ENCODE measurements at regions not wholly inside any gene's neighbourhood (a gene's known extent, or its start where the extent isn't known, plus 50 kb on each side); places are given as distances from the start of the nearest gene placed in this dataset.
A peak's percentile ranks its signal among the peaks of the same experiment; 100 is the strongest.

DNA sequence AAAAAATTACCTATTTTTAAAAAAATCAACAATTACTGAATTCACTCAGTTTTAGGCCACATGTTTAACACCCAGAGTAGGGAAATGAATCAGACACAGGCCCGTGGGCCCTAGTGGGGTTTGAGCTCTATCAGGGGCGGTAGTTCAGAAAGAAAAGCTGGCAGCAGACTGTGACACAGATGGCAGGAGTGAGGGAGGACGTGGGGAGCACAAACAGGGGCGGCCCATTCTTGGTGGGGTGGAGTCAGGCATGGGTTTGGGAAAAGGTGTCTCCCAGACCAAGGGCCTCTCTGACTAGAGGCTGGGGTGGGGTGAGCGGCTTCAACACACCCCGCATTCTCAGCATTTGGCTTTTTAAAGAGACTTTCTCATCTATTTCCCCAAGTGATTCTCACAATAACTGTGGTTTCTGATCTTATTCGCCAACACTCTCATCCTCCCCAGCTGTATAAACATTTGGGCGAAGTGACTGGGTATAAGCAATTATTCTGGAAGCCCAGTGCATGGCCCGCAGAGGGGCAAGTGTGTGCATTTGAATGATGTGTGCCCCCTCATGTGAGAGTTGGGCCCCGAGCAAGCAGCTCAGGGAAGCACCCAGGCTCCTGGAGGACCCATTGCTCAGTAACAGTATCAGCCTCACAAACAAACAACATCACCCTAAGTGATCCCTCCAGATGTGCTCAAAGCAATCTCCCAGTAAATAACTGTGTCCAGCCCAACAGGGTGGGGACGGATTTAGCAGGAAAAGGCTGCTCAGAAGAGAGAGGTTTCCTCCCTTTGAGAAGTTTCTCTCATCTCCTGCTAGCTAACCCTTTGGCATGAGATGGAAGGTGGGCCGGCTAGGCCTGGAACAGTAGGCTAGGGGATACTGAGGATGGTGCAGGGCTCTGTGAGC lies 437.6 kb upstream of the ZMIZ1 start:
- Histone ChIP-seq H3K4me3 (ENCODE audit: insufficient read depth, low read depth, low read length) (no peak overlapping the region), H3K36me3 (replicated peaks; ENCODE audit: control insufficient read depth, insufficient read depth, low read length) (no peaks in the 10 kb centered on the region), H3K27me3 (ENCODE audit: control insufficient read depth, insufficient read depth, low read length) (peaks cover 2% of the 10 kb centered on the region)
- DNase-seq, result no peak

DNA sequence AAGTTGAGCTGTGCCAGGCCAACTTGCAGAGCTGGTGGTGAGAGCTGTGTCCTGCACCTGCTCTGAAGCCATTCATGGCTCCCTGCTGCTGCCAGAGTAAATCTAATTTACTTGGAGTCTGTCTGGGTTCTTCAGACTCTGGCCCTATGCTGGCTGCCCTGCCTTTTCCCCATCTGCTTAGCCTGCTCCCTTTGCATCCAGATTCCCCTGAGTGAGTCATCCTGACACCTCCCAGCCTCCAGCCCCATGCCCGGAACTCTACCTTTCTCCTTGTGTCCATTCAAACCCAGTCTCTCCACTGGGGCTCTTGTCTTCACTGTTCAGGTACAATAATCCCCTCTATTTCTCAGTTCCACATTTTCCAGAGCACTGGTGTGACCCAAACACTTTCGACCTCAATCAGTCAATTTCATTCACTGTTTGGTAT lies 434.4 kb upstream of the ZMIZ1 start:
- Histone ChIP-seq H3K27me3 (ENCODE audit: control insufficient read depth, insufficient read depth, low read length) (no peaks in the 10 kb centered on the region), H3K4me3 (ENCODE audit: insufficient read depth, low read depth, low read length) (no peak overlapping the region), H3K36me3 (replicated peaks; ENCODE audit: control insufficient read depth, insufficient read depth, low read length) (no peaks in the 10 kb centered on the region)
- peak; percentile 47 for DNase-seq

DNA sequence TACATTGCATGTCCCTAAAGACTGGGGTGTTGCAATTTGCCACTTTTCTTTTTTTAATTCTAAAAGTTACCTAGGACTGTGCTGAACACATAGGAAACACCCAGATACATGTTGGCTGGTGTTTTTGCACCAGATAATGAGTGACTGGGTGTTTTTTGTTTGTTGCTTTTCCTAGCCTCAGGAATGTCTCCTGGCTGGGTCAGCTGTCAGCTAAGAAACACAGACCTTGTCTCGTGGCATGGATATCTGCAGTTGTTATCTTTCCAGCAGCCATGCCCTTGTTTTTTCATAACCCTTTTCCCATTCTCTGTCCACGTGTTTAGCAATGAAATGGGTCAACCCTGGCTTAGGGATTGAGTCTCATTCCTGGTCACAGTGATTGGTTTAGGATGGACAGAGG lies 433.9 kb upstream of the ZMIZ1 start:
- DNase-seq, result no peak
- H3K4me3 ChIP-seq (ENCODE audit: insufficient read depth, low read depth, low read length), result no peak overlapping the region

DNA sequence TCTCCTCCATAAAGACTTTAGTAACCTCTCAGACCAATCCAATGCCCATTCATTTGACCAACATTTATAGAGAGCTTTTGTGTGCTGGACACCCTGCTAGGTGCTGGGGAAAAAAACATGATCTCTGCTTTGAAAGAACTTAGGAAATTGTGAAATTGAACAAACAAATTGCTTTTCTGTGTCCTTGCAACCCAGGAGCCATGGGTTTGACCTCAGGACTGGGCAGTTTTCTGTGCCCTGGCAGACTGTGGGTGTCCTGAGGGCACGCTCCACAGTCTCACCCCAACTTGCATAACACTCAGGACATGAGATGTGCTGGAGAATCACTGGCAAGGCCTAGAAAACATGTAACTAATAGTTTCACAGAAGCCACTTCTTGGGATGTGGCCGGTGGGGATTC lies 429.1 kb upstream of the ZMIZ1 start:
- Histone ChIP-seq H3K36me3 (replicated peaks; ENCODE audit: control insufficient read depth, insufficient read depth, low read length) (no peaks in the 10 kb centered on the region), H3K4me3 (ENCODE audit: insufficient read depth, low read depth, low read length) (no peak overlapping the region), H3K27me3 (ENCODE audit: control insufficient read depth, insufficient read depth, low read length) (no peaks in the 10 kb centered on the region)
- DNase-seq, result no peak

More for the DNA sequence above, 433.9 kb upstream of the ZMIZ1 start:
- no peaks in the 10 kb centered on the region for H3K27me3 ChIP-seq (ENCODE audit: control insufficient read depth, insufficient read depth, low read length)
- no peaks in the 10 kb centered on the region for H3K36me3 ChIP-seq (replicated peaks; ENCODE audit: control insufficient read depth, insufficient read depth, low read length)

DNA sequence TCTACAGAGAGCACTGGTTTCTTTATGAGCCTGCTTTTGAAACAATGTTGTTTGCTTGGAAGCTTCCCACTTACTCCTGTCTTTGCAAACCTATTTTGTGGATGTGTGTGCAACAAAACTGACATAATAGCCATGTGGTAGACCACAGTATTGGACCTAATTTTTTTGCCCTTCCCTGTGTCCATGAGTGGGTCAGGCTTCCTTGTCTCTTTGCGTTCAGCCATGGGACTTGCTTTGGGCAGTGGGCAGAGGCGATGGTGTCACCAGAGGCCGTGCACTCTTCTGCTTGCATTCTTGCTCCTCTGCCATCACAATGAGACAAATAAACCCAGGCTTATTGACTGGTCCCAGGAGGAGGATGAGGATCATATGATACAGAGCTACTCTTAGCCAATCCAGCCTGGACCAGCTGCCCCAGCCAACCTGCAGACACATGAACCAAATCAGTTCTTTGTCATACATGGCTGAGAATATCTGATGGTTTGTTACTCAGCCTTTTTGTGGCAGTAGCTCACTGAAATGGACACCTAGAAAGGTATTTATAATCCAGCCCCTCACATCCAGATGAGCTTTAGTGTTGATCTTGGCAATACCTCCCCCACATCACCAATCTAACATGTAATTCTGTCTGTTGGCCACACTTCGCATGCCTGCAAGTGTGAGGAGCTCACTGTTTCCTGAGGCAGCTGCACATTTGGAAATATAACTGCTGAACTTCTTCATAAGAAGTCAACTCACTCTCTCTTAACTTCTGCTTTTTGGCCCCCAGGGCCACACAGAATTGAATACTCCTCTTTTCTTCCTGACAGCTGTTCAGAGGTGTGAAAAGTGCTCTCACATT lies 427.8 kb upstream of the ZMIZ1 start:
- no peaks in the 10 kb centered on the region for H3K27me3 ChIP-seq (ENCODE audit: control insufficient read depth, insufficient read depth, low read length)
- DNase-seq, result no peak
- H3K4me3 ChIP-seq (ENCODE audit: insufficient read depth, low read depth, low read length), result no peak overlapping the region
- no peaks in the 10 kb centered on the region for H3K36me3 ChIP-seq (replicated peaks; ENCODE audit: control insufficient read depth, insufficient read depth, low read length)

DNA sequence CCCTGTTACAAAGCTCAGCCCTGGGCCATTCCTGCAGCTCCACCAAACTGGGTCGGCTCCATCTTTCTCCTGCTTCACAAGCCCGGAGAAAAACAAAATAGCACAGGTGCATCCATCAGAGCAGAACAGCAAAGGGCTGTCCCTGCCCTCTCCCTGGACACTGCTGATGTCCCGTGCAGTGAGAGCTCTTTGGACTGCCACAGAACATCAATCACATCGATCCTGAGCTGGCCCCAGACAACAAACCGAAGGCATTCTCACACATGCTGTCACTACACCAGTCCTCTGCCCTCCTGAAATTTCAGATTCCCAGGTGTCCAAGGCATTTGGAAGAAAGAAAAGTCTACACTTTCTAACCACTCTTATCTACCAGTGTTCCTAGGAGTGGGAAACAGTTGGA lies 427.1 kb upstream of the ZMIZ1 start:
- H3K36me3 ChIP-seq (replicated peaks; ENCODE audit: control insufficient read depth, insufficient read depth, low read length), result no peaks in the 10 kb centered on the region
- no peak for DNase-seq
- no peaks in the 10 kb centered on the region for H3K27me3 ChIP-seq (ENCODE audit: control insufficient read depth, insufficient read depth, low read length)
- H3K4me3 ChIP-seq (ENCODE audit: insufficient read depth, low read depth, low read length), result no peak overlapping the region

DNA sequence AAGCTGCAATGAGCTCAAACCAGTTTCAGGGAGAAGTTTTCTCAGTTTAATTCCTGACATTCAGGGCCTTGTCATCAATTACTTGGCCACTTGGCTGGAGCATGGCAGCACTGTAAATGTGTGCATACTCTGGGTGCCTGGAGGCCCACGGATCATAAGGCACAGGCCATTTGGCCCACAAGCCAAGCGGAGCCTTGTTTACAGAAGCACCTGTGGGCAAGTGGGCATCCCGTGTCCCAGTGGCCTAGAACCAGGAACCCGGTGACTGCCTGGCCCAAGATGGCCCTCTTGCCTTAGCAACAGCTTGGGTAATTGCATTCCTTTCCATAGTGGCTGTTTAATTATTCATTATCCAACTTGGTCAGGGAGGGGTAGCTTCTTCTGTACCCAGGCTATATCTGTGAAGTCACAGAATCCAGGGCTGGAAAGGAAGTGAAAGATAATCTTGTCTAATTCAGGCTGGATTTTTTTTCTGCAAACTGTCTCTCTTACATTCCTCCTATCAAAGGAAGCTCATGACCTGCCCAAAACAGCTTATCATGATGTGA lies 426.4 kb upstream of the ZMIZ1 start:
- no peak overlapping the region for H3K4me3 ChIP-seq (ENCODE audit: insufficient read depth, low read depth, low read length)

DNA sequence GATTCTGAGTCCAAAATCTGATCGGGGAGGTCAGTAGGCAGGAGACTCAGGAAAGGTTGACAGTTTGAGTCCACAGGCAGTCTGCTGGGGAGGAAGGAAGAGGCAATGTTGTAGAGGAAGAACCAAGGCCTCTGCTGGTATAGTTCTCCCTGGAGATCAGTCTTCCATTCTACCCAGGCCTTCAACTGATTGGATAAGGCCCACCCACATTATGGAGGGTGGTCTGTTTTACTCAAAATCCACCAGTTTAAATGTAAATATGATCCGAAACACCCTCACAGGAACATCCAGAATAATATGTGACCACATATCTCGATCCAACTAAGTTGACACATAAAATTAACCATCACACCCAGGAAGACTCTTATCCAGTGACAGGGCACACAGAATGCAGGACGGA lies 425.3 kb upstream of the ZMIZ1 start:
- Histone ChIP-seq H3K27me3 (ENCODE audit: control insufficient read depth, insufficient read depth, low read length) (no peaks in the 10 kb centered on the region), H3K36me3 (replicated peaks; ENCODE audit: control insufficient read depth, insufficient read depth, low read length) (no peaks in the 10 kb centered on the region), H3K4me3 (ENCODE audit: insufficient read depth, low read depth, low read length) (no peak overlapping the region)
- DNase-seq, result no peak

More for the DNA sequence above, 426.4 kb upstream of the ZMIZ1 start:
- H3K27me3 ChIP-seq (ENCODE audit: control insufficient read depth, insufficient read depth, low read length), result no peaks in the 10 kb centered on the region
- no peaks in the 10 kb centered on the region for H3K36me3 ChIP-seq (replicated peaks; ENCODE audit: control insufficient read depth, insufficient read depth, low read length)
- DNase-seq, result no peak

DNA sequence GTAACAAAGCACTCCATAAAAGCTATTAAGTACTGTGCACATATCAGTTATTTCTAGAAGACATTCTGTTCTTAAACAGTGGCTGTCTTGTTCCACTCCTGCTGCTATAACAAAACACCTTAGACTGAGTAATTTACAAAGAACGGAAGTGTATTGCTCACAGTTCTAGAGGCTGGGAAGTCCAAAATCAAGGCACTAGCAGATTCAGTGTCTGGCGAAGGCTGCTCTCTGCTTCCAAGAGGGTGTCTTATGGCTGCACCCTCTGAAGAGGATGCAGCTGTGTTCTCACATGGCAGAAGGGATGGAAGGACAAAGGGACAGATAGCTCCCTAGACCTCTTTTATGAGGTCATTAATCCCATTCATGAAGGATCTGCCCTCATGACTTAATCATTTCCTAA lies 424.2 kb upstream of the ZMIZ1 start:
- no peak overlapping the region for H3K4me3 ChIP-seq (ENCODE audit: insufficient read depth, low read depth, low read length)
- H3K36me3 ChIP-seq (replicated peaks; ENCODE audit: control insufficient read depth, insufficient read depth, low read length), result no peaks in the 10 kb centered on the region
- DNase-seq, result no peak
- H3K27me3 ChIP-seq (ENCODE audit: control insufficient read depth, insufficient read depth, low read length), result no peaks in the 10 kb centered on the region

DNA sequence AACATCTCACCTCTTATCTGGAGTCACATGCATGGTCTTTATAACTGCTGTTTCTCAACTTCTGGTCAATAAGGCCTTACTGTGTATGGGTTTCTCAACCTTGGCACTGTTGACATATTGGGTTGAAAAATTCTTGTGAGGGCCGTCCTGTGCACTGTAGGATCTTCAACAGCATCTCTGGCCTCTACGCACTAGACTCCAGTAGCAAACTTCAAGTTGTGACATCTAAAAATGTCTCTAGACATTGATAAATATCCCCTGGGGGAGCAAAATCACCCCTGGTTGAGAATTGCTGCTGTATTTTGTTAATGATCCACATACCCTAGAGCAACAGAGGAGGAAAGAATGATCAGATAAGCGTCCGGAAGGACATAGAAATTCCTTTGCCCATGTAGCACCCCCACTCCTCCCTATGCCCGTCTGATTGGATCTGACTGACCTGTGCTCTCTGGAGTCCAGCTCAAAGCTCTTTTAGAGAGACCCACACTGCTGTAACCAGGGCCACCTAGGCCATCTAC lies 423.5 kb upstream of the ZMIZ1 start:
- Histone ChIP-seq H3K36me3 (replicated peaks; ENCODE audit: control insufficient read depth, insufficient read depth, low read length) (no peaks in the 10 kb centered on the region), H3K4me3 (ENCODE audit: insufficient read depth, low read depth, low read length) (no peak overlapping the region), H3K27me3 (ENCODE audit: control insufficient read depth, insufficient read depth, low read length) (no peaks in the 10 kb centered on the region)
- DNase-seq, result no peak

DNA sequence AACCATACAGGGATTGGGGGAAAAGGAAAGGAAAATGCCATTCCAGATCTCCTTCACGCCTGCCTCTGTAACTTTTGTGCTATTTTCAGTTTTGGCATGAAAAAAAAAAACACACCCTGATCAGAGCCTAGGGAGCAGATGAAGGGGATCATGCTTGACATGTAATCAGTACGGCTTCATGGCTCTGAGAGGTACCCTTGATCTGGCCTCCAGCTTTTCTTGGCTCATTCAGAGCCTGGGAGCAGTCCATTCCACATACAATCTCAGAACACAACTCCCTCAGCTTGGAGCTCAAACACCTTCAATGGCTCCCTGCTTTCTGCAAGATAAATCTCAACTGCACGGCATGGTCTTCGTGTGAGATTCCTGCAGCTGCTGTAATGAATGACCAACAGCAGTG lies 422.8 kb upstream of the ZMIZ1 start:
- Histone ChIP-seq H3K4me3 (ENCODE audit: insufficient read depth, low read depth, low read length) (no peak overlapping the region), H3K36me3 (replicated peaks; ENCODE audit: control insufficient read depth, insufficient read depth, low read length) (no peaks in the 10 kb centered on the region), H3K27me3 (ENCODE audit: control insufficient read depth, insufficient read depth, low read length) (no peaks in the 10 kb centered on the region)
- no peak for DNase-seq

DNA sequence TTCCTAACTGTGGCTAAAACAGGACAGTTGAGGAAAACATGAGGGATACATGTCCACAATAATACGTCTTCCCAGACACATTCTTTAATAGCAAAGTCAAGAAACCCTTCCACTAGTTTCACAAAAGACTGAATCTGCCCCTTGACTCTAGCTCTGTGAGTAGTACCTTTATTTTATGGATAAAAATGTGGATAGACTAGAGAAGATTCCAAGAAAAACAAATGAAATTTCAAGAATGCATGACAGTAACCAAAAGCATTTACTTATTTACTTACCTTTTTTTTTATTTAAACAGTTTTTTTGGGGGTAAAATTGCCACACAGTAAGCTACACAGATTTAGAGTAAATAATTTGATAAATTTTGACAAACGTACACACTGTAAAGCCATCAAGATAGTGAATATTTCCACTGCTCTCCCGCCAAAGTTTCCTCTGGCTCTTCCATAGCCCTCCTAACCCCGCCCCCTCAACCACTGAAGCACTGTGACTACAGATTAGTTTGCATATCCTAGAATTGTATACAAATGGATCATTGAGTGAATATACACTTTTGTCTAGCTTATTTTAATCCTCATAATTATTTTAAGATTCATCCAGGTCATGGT lies 420.4 kb upstream of the ZMIZ1 start:
- no peak for DNase-seq
- H3K36me3 ChIP-seq (replicated peaks; ENCODE audit: control insufficient read depth, insufficient read depth, low read length), result no peaks in the 10 kb centered on the region
- no peaks in the 10 kb centered on the region for H3K27me3 ChIP-seq (ENCODE audit: control insufficient read depth, insufficient read depth, low read length)
- H3K4me3 ChIP-seq (ENCODE audit: insufficient read depth, low read depth, low read length), result no peak overlapping the region

DNA sequence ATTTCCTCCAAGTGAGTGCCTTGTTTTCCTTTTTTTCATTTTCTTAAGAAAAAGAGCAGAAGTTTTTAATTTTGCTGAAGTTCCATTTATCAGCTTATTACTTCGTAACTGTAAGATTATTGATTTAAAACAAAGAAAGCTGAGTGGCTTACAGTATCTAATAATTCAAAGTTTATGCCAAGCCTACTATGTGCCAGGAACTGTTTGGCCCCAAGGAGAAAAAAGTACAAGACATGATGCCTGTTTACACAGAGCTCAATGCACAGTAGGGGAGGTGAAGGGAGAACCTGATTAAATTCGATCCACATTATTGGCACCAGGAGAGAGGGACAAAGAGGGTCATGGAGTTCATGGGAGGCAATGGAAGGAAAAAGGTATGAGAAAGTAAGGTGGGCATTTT lies 419.3 kb upstream of the ZMIZ1 start:
- H3K36me3 ChIP-seq (replicated peaks; ENCODE audit: control insufficient read depth, insufficient read depth, low read length), result no peaks in the 10 kb centered on the region
- no peak overlapping the region for H3K4me3 ChIP-seq (ENCODE audit: insufficient read depth, low read depth, low read length)
- H3K27me3 ChIP-seq (ENCODE audit: control insufficient read depth, insufficient read depth, low read length), result no peaks in the 10 kb centered on the region
- DNase-seq, result no peak

DNA sequence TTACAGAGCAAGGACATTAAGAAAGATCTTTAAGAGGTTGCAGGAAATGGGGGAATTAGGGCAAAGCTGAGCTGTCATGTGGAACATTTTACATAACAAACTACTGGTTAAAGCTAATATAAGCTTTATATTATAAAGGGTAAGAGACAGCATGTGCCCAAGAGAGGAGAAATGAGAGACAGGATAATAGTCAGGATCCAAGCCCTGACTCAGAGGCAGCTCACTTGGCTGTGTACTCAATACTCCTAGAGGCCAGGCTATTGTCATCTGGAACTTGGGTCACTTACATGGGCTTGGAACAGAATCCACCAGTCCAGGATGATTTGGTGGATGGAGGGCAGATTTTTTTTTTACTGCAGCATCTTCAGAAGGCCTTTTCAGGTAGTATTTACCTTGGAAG lies 418.6 kb upstream of the ZMIZ1 start:
- DNase-seq, result no peak
- no peaks in the 10 kb centered on the region for H3K27me3 ChIP-seq (ENCODE audit: control insufficient read depth, insufficient read depth, low read length)
- H3K36me3 ChIP-seq (replicated peaks; ENCODE audit: control insufficient read depth, insufficient read depth, low read length), result no peaks in the 10 kb centered on the region
- H3K4me3 ChIP-seq (ENCODE audit: insufficient read depth, low read depth, low read length), result no peak overlapping the region

Measured in H7 (cell line).